ENCODE measurements at regions not wholly inside any gene's neighbourhood (a gene's known extent, or its start where the extent isn't known, plus 50 kb on each side); places are given as distances from the start of the nearest gene placed in this dataset.
"Not testable (repeated sequence)": the region's sequence is repeated elsewhere in the genome, so short reads cannot be mapped to it uniquely, and the experiment has no call there.

DNA sequence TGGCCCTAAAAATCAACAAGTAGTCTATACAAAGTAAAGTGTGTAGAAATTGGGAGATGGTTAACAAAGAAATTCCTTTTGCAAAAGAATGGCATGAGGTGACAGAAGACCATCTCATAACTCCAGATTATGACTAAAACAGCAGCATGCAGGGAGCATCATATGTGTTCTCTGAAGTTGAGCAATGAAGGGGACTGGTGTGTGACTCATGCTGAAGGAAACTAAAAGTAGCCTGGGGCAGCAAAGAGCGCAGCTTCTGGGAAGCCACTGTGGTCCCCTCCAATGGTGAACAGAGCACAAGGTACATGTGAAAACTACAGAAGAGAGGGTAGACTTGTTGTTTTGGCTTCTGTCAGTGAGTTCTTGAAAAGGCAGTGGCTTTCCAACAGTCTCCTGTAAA lies 133.4 kb downstream of the MACC1 start:
- DNase-seq, result no peak

DNA sequence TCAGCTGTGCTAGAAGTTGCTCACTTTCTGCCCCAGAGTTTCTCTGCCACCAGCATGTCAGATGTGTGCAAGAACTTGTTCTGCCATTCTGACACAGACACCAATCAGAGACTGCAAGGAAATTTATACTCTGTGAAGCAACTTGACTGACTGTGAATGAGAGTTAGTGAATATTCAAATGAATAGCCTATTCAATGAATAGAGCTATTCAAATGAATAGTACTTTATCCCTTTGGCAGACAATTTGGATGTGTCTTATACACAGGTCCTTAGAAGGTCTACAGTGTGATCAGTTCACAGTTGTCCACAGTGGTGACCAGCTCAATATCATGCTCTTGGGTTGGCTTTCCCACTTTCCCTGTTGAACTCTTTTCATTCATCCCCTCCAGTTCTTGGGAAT lies 138.1 kb downstream of the MACC1 start:
- DNase-seq, result no peak

DNA sequence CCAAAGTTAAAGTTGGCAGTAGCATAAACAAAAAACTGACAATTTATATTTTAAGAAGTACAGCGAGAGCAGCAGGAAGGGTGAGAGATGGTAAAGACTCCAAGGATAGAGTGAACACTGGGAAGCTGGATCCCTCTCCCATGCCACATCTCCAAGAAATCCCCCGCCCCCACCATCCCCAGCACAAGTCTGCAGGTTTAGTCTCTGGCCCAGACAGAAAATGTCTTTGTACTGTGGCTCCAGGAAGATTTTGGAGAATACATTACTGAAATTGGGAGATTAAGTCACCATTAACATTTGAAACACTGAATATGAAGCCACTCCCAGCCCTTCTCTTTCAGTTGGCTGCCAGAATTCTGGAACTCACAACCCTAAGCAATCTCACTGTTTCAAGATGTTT lies 140.3 kb downstream of the MACC1 start:
- DNase-seq, result no peak

DNA sequence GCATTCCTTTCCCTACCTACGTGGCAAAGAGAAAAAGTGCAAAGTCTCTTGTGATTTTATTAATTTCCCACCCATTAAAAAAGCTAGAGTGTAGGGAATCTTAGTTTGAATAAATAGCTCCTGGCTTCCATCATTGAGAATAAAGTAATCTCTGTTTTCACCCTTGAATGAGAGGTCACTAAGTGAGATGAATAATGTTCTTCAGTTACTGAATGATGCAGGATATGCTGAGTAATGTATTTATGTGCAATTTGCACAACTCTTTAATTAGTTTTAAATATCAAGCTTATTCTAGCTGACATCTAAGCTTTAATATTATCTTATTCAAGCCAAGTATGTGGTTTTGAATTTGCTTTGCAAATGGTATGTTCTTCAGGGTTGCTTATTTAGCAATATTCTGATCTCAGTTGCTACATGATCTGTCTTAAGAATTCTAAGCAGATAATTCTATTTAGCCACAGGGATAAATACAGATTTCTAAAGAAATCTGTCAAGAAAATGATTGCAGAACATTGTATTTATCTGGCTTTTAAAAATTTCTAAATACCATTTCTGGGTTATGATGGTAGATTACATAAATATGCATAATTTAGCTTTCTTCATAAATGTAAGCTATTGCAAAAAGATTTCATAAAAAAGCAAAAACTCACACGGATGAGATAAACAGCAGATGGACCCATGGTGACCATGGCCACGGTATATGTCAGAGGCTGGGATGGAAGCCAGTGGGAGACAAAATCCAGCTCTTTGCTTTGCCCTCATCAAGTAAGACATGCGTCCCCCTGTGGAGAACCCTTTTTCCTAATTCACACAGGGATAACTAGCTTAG lies 141.0 kb downstream of the MACC1 start:
- DNase-seq, result no peak

DNA sequence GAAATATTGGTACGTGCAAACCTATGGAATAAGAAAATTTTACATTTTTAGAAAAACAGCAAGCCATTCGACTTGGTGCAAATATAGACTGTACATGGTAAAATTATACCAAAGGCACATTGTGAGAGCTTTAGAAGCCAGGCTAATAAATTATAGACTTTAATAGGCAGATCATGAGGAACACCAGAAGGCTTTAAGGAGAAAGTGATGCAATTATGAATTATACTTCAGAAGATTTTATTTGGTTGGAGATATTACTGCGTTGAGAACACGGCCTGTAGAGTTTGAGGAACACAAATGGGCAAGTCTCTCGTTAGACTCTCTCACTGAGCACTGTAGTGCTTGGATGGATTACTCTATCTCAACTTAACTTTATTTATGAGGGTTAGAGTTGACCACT lies 141.7 kb downstream of the MACC1 start:
- DNase-seq, result no peak

DNA sequence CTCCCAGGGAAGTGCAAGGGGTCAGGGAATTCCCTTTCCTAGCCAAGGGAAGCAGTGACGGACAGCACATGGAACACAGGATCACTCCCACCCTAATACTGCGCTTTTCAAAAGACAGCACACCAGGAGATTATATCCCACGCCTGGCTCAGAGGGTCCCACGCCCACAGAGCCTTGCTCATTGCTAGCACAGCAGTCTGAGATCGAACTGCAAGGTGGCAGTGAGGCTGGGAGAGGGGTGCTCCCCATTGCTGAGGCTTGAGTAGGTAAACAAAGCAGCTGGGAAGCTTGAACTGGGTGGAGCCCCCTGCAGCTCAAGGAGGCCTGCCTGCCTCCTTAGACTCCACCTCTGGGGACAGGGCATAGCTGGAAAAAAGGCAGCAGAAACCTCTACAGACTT lies 149.2 kb downstream of the MACC1 start:
- not testable (repeated sequence) for DNase-seq

DNA sequence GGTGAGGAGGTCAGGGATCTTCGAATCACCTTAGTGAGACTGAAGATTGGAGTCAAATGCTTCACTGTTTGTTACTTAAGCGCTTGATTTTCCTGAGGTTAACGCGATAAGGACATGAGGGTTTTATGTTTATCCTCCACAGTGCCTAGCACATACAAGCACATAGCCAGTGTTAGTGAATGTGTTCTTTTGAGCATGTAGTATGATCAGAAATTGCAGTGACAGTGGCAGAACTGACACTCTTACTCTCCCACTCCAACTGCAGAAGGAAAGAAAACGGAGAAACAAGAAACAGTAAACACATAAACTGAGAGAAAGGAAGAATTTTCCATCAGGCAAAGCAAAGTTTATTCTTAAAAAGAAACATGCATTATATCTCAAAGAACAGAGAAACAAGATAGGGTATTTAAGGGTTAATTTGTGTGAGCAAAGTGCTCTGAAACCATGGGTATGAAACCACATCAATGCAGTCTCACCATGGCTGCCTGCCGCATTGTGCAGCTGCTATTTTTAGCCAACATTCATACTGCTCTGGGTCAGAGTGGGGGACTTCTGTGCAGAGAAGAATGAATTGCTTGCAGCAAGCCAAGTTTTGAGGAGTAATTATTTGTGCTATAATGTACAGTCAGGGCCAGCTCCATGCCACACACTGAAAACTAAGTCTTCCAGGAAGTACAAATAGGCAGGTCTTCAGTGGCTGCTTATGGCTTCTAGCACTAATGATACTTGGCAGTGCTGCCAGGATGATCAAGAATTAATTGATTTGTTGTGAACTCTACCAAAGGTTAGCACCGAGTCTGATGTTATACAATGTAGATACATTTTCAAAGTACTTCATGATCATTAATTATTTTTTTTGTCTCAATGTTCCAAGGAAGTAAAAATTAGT lies 152.0 kb downstream of the MACC1 start:
- no peak for DNase-seq

DNA sequence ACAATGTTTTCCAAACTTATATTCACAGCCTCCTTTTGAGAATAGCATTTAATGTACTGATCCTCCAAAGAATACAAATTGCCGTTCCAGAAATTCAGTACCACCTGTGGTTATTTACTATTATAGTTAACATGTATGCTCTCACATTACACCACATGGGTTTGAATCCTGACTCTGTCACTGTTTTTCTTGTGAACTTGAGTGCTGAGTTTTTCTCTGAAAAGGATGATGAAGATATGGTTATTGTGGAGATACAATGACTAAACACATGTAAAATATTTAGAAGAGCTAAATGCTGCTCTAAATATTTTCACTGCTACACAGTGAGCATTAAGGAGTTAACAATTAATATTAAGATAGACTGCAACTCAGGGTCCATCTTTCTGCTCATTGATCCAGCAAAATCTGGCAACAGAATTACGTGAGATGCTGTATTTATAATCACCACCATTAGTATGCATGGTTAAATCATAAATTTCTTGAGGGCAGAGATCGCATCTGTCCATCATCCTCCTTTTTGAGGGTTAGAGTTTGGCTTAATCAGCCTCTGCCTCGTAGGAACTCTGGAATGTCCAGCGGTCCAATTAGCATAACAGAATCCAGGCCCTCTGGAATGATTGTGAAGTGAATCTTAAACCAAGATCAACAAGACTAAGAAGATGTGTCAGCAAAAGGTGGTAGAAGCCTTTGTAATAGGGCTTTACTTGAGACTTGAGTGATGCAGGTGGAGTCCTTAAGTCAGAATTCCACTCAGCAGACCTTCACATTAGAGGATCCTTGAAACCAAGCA lies 152.8 kb downstream of the MACC1 start:
- no peak for DNase-seq

DNA sequence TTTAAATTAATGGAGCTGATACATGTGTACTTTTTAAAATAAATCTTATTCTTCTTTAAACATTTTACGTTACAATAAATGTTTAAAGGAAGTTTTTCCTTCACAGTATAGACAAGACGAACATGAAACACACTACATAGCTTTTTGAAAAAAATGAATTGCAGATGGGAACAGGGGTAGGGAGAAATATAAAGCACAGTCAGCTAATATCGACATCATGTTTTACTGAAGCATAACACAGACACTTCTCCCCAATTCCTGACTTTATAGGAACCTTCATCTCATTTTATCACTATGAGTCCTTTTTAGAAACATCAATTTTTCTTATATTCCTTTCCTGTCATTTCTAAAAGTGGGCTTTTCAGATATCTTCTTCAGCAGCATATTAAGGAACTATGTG lies 153.5 kb downstream of the MACC1 start:
- DNase-seq, result no peak

DNA sequence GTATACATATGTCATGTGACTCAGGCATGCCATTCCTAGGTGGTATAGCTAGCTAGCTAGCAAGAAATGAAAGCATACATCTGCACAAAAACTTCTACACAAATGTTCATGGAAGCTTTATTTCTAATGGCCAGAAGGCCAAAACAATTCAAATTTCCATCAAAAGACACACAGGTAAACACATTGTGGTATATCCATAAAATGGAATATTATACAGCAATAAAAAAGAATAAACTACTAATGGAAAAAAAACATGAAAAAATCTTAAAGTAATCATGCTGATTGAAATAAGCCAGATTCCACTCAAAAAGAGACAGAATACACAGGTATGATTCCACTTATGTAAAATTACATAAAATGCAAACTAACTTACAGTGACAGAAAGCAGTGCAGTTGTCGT lies 154.3 kb downstream of the MACC1 start:
- DNase-seq, result no peak

DNA sequence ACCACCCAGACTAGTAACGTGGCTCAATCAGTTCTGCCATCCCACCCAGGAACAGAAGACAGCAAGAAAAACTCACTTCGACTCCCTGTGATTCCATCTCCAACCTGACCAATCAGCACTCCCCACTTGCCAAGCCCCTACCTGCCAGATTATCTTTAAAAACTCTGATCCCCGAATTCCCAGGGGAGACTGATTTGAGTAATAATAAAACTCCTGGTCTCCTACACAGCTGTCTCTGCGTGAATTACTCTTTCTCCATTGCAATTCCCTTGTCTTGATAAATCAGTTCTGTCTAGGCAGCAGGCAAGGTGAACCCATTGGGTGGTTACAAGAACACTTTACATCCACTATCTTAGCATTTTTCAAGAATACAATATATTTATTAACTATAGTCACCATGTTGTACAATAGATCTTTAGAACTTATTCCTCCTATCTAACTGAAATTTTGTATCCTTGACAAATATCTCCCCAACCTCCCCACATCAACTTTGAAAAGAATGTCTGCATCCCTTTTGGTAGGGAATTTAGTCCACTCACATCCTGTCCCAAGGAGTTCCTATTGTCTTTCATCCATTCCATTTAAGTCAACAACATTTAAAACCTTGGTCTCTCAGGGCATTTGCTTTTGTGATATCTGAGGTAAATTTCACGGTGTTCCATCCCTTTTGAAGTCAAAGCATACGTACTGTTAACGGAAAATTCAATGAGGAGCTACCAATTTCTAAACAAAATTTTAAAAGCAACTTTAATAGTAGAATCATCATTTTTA lies 163.7 kb downstream of the MACC1 start:
- DNase-seq, result no peak

DNA sequence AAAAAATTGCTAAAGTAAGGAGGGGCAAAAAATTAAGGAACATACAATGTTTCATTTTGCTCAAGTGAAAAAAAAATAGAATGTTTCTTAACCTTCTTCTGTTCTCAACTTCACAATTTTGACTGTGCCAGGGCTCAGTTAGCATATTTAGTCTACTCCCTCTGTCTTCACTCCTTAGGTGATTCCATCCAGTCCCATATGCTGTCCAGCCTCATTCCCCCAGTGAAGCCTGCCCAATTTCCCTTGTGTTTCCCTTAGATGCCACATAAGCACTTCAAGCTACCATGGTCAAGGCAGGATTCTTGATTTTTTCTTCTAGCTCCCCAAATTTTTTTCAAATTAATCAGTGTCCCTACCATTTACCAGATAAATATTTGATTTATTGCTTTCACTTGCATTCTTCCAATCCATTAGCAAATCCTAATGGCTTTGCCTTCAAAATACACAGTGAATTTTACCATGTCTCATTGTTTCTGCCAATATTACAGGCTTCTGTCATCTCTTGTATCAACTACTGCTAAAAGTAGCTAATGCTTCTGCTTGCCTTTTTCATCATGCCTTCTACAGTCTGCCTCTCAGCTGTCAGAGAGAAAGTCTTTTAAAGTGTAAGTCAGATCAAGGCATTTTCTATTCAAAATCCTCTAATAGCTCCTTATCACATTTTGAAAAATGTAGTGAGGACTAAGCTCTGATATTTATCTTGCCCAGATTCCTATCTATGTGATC lies 166.8 kb downstream of the MACC1 start:
- no peak for DNase-seq

DNA sequence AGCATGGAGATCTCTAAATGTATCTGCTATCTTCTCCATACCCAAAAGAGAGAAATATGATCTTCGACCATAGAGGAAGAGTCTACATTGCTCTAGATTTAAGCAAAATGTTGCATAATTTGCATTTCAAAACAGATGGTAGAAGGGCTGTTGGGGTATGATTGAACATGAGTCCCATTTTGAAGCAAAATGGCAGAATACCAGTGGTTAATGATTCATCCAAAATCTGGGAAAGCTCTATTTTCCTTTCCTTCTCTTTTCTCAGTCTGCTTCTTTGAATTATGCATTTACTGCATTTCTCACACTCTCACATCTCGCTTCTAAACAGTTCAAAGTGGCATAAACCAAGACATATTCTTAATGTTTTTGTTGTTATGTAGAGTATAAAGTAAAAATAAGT lies 178.5 kb downstream of the MACC1 start:
- no peak for DNase-seq

DNA sequence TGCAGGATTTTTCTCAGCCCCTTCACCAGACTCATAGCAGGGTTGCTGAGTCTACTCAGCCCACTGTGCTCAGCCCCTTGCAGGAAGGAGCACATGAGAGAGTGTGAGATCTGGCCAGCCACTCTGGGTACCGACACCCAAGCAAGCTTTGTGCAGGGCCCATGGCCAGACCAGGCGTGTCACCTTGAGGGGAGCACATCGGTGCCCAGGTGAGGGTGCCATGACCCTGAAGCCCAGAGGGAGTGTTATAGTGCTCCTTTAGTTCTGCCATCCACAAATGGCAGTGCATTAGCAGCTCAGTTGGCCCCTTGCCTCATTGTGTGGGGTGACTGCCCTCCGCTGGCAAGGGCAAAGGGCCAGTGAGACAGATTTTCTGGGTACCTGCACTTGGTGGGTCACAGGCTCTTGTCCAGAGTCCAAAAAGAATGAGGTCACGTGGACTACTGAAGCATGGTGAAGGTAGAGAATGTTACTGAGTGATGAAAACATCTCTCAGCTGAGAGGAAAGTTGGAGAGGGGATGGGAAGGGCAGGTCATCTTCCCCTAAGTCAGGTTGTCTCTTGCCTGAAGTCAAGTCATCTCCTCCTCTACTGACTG lies 181.8 kb downstream of the MACC1 start:
- no peak for DNase-seq

DNA sequence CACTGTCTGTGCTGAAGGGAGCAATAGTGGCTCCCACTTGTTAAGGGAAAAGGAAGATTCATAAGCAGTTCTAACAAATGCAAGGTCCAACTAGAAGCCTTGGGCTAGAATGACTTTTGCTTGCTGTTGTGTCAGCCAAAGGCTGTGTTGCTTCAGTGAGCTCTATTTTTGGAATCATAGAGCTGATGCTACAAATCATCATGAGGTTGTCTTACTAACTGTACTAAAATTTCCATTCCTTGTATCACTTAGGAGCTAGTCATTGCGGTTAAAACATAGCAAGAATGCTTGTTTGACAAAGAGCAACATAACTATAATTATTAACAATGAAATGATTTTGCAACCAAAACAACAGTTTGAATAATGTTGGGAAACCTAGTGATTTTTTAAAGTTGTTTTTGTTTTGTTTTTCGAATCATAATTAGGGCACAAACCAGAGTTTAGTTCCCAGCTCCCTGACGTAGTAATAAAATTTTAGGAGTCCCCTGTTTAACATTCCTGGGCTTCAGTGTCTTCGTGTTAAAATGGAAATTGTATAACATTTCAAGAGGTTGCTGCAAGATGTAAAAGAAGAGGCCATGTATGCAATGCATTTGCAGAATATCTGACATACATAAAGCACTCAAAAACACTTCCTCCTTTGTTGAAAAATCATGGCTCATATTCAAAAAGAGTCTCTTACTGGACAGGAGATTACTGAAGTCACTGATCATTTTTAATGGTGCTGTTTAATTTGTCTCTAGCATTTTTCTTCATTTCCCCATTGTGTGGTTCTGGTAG lies 183.4 kb downstream of the MACC1 start:
- no peak for DNase-seq

DNA sequence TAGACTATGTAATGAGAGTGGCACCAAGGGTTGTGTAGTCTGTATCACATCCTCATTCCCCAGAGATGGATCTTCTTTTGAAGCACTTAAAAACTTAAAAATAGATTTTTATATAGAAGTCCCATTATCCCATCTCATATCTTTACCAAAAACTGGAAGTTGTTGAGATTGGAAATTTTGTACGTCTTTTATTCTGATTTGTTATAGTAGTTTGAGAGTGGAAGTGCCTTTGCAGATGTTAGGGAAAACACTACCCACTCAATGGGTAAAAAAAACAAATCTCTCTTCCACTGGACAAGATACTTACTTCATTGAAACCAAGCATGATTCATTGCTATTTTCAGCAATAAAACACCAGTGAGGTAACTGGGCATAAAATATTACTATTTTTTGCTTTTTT lies 184.4 kb downstream of the MACC1 start:
- DNase-seq, result no peak

DNA sequence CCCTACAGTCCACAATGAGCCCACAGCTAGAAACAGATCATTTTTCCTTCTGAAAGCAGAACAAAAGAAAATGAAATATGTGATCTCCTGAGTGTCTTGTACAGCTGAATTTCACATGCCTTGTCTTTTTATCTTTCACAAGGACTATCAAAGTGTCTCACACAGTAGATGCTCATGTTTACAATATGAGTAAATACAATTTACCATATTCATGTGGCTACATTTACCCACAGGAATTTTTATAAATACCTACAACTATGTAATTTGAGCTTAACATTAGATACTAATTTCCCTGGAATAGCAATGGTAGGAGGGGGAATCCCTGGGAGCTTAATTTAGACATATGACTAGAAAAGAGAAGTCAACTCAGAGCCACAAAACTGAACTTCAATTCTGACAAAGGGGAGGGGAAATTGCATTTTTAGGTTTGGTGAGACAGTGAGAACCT lies 186.2 kb downstream of the MACC1 start:
- DNase-seq, result no peak

DNA sequence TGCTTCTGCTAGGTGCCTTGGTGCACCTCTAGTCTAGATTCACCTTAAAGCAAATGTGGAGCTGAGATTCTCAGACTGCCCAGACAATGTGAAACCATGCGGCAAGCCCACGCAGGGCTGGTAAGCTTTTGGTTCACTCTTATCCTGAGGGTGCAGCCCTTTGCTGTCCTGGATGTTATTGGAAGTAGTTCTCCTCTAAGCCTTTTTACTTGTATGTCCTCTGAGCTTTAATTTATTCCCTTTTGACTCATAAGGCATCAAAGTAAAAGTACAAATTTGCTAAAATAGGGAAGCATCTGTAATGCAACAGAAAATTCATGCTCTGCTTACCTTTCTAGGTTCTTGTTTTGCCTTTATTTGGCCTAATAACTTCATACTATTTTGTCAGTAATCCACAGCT lies 186.8 kb downstream of the MACC1 start:
- no peak for DNase-seq

DNA sequence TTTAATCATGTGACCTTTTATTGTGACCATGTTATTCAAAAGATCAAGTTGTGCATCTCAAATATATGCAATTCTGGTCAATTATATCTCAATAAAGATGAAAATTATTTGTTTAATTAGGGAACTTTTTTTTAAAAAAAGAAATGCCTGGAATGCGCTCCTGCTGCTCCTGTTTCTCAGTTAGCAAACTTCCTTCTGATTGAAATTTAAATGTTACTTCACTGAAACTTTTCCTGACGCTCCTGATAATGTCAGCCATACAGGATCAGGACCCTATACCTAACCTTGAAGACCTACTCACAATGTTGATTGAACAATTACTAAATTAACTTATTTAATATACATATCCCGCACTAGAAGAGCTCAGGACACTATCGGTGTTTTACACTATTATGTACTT lies 190.4 kb downstream of the MACC1 start:
- DNase-seq, result no peak

DNA sequence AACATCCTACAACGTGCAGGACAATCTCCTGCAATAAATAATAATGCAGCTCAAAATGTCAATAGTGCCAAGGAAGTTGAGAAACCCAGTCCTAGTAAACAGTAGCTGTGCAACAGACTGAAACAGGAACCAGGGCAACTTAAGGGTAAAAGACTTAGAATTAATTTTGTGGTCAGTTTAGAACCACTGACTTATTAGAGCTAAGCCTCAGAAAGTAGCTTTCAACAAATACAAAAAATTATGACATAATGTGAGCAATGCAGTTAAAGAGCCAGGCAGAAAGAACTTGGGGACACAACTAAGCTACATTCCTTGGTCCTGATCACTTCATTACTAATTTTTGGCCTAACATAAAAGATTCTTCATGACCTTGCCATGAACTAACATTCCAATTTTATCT lies 195.4 kb downstream of the MACC1 start:
- no peak for DNase-seq

DNA sequence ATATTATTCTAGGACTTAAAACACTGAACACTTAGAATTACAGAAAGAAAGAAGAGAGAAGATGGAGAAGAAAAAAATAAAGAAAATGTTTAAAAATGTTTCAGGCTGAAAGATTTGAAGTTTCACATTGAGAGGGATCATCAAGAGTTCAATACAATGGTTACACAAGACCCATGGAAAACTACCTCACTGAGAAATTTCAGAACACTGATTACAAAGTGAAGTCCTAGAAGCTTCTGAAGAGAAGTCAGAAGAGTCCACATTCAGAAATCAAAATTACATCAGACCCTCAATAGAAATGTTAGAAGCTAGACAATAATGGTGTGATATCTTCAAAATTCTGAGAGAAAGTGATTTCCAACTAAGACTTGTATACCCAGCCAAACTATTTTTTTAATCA lies 196.1 kb downstream of the MACC1 start:
- DNase-seq, result no peak

Data from NCI-H1436 treated with DMSO at 0.1 percent for 48 hours (cell line).